Gastrocnemius medialis (tissue), 4 donors: ENCODE measurements at regions not wholly inside any gene's neighbourhood (a gene's known extent, or its start where the extent isn't known, plus 50 kb on each side); places are given as distances from the start of the nearest gene placed in this dataset.

Experiments
- POLR2A ChIP-seq, 2 donors: fragments of 450-650 bp; IDR thresholded peaks; one replicate each; pipeline ENCODE4 v1.6.1; 2017; ENCODE audit warnings: antibody characterized with exemption in 2 of 2, mild to moderate bottlenecking in 2 of 2, moderate library complexity in 2 of 2
- TF ChIP-seq, protein P1 (sequence below), 5 experiments: fragments of 450-650 bp in 3 of 5; fragments of 200-600 bp in 2 of 5; sonication (generic) in 2 of 5; IDR thresholded peaks in 4 of 5; conservative IDR thresholded peaks in 1 of 5; 1 replicate in 4 of 5; 2 replicates in 1 of 5; pipeline ENCODE4 v1.5.1; 2016 to 2019; ENCODE audit warnings: antibody characterized with exemption in 5 of 5, mild to moderate bottlenecking in 3 of 5, moderate library complexity in 3 of 5

DNA sequence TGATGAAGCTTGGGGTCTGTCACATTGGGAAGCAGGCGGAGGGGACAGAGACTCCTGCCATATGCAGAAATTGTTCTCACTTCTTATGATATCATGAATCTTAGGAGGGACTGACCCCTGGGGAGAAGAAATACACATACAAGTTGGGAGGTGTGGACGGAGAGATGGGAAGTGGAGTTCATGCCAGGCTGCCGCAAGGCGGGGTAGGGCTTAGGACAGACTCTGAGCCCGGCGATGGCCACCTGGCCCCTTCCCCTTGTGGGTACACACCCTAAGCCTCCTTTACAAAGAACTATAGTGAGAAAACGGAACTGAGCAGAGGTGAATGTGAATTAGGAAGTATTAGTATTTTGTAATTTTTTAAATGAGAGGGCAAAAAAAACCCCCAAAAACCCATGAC lies 177.0 kb upstream of the IRS2 start:
- TF ChIP-seq, protein P1, sequence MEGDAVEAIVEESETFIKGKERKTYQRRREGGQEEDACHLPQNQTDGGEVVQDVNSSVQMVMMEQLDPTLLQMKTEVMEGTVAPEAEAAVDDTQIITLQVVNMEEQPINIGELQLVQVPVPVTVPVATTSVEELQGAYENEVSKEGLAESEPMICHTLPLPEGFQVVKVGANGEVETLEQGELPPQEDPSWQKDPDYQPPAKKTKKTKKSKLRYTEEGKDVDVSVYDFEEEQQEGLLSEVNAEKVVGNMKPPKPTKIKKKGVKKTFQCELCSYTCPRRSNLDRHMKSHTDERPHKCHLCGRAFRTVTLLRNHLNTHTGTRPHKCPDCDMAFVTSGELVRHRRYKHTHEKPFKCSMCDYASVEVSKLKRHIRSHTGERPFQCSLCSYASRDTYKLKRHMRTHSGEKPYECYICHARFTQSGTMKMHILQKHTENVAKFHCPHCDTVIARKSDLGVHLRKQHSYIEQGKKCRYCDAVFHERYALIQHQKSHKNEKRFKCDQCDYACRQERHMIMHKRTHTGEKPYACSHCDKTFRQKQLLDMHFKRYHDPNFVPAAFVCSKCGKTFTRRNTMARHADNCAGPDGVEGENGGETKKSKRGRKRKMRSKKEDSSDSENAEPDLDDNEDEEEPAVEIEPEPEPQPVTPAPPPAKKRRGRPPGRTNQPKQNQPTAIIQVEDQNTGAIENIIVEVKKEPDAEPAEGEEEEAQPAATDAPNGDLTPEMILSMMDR (IDR thresholded peaks at IDR 0.05 in 4 of 5, conservative IDR thresholded peaks at IDR 0.05 in 1 of 5), result no peak
- TF ChIP-seq POLR2A (IDR thresholded peaks at IDR 0.05), result no peak
